Testis (tissue), 2 donors: ENCODE measurements at regions not wholly inside any gene's neighbourhood (a gene's known extent, or its start where the extent isn't known, plus 50 kb on each side); places are given as distances from the start of the nearest gene placed in this dataset.

Experiments
- DNase-seq: peaks from one replicate; pipeline ENCODE4 v3.0.0-alpha.2; 2019
- H3K27ac ChIP-seq, 2 donors: fragments of 200-600 bp; sonication (generic); one replicate each; pipeline ENCODE4 v1.5.1; 2019
- H3K27me3 ChIP-seq: fragments of 200-600 bp; sonication (generic); one replicate; pipeline ENCODE4 v1.5.1; 2019
- H3K36me3 ChIP-seq: fragments of 200-600 bp; sonication (generic); one replicate; pipeline ENCODE4 v1.5.1; 2017; ENCODE audit warnings: low read depth; ENCODE audit errors: missing control alignments
- H3K4me1 ChIP-seq: fragments of 200-600 bp; sonication (generic); one replicate; pipeline ENCODE4 v1.5.1; 2019
- H3K4me3 ChIP-seq, 2 donors: fragments of 200-600 bp; sonication (generic); one replicate each; pipeline ENCODE4 v1.5.1; 2017 to 2019
- H3K9me3 ChIP-seq: fragments of 200-600 bp; sonication (generic); one replicate; pipeline ENCODE4 v1.5.1; 2017
- CTCF ChIP-seq, 3 experiments: fragments of 450-650 bp in 2 of 3; fragments of 200-600 bp in 1 of 3; sonication (generic) in 1 of 3; IDR thresholded peaks; one replicate each; pipeline ENCODE4 v1.5.1; 2016 to 2019; ENCODE audit warnings: antibody characterized with exemption in 3 of 3, mild to moderate bottlenecking in 2 of 3, moderate library complexity in 1 of 3
- POLR2A ChIP-seq: fragments of 450-650 bp; IDR thresholded peaks from one replicate; pipeline ENCODE4 v1.6.1; 2017; ENCODE audit warnings: antibody characterized with exemption, mild to moderate bottlenecking, moderate library complexity
- WGBS, 2 donors: methylation state at CpG; one replicate each; pipeline ENCODE4 v1.1.5; 2018; 5-methylcytosine and 5-hydroxymethylcytosine counted together
- intact Hi-C: fragments of 100-400 bp; cut with DNase I; formaldehyde crosslinking; loops from one replicate; pipeline ENCODE4 v1.15.1; 2023; ENCODE audit warnings: low total_unique reads

GRCh38 chr1:204760350-204760749, 74.8 kb upstream of the LRRN2 start:
- intact Hi-C loops, result no loop called here
- no peaks in the 10 kb centered on the region for H3K36me3 ChIP-seq
- H3K9me3 ChIP-seq, result no peaks in the 10 kb centered on the region
- H3K27me3 ChIP-seq, result no peaks in the 10 kb centered on the region
- peaks cover 7% of the 10 kb centered on the region for H3K4me1 ChIP-seq
- 71 to 95% methylated on average over 2 of the region's 2 CpGs for WGBS, 2 donors
- no peak for DNase-seq
- TF ChIP-seq CTCF (IDR thresholded peaks at IDR 0.05), result no peak
- TF ChIP-seq POLR2A, result no peak
- H3K4me3 ChIP-seq, result no peak overlapping the region
- H3K27ac ChIP-seq, result no peak overlapping the region

DNA sequence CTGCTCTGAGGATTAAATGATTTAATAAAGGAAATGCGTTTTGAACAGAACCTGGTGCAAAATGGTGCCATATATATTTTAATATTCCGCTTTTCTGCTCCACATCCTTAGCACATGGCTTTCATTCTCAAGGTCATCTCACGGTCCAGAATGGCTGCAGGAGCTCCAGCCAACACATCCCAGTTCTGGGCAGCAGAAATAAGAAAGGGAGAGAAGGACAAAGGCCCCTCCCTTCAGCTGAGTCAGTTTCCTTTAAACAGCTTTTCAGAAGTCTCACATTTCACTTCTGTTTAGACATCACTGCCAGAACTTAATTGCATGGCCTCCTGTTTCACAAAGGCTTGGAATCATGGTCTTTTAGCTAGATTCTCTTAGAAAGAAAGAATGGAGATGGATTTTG, 75.2 kb upstream of the LRRN2 start:
- H3K4me3 ChIP-seq, result no peak overlapping the region
- H3K9me3 ChIP-seq, result no peaks in the 10 kb centered on the region
- no peaks in the 10 kb centered on the region for H3K36me3 ChIP-seq
- intact Hi-C loops, result no loop called here
- TF ChIP-seq CTCF (IDR thresholded peaks at IDR 0.05) (no peak), POLR2A (no peak)
- no peak for DNase-seq
- no peaks in the 10 kb centered on the region for H3K27me3 ChIP-seq
- no peak overlapping the region for H3K27ac ChIP-seq
- WGBS, 2 donors, result 87% methylated on average over 3 of the region's 3 CpGs
- H3K4me1 ChIP-seq, result peaks cover 7% of the 10 kb centered on the region

DNA sequence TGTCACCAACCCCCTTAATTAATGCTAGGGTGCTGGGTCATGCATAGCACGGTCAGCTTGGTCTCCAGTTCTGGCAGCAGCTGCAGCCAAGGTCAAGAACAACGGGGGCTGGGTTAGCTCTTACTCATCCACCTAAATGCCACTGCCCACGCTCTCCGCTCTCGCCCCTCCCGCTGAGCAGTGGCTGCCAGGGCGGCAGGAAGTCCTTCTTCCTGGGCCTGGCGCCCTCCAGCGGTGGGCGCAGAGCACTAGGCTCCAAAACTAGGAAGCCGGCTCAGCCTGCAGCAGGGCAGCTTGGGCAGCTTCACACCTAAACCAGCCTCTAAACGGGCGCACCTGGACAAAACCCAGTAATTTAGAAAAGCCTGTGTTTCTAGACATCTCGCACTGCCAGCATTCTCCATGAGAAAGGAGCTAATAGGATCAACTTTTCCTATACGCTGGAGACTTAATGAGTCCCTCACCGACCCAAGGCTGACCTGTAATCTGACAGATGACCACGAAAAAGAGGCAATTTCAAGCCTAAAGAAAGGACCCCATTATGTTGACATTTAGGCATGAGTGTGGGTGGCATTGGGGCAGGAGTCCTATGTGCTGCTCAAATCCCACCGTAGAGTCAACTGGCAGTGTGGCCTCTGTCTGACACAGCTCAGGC, 78.4 kb upstream of the LRRN2 start:
- no peak overlapping the region for H3K4me3 ChIP-seq
- peak in 2 of 3 experiments; percentile 56 to 68 for TF ChIP-seq CTCF (IDR thresholded peaks at IDR 0.05)
- TF ChIP-seq POLR2A, result no peak
- peaks cover 7% of the 10 kb centered on the region for H3K4me1 ChIP-seq
- no peaks in the 10 kb centered on the region for H3K27me3 ChIP-seq
- no peaks in the 10 kb centered on the region for H3K36me3 ChIP-seq
- no peaks in the 10 kb centered on the region for H3K9me3 ChIP-seq
- no peak overlapping the region for H3K27ac ChIP-seq
- intact Hi-C loops, result no loop called here
- 8 to 10% methylated on average over 17 to 18 of the region's 18 CpGs for WGBS, 2 donors
- peak; percentile 81 for DNase-seq

GRCh38 chr1:204769997-204770396, 84.5 kb upstream of the LRRN2 start:
- TF ChIP-seq CTCF (IDR thresholded peaks at IDR 0.05) (no peak), POLR2A (no peak)
- Histone ChIP-seq H3K9me3 (no peaks in the 10 kb centered on the region), H3K36me3 (no peaks in the 10 kb centered on the region), H3K27ac (no peak overlapping the region), H3K27me3 (no peaks in the 10 kb centered on the region), H3K4me1 (no peaks in the 10 kb centered on the region), H3K4me3 (no peak overlapping the region)
- intact Hi-C loops, result no loop called here
- 71 to 75% methylated on average over 2 of the region's 2 CpGs for WGBS, 2 donors
- no peak for DNase-seq

GRCh38 chr1:204771358-204771757, 85.8 kb upstream of the LRRN2 start:
- TF ChIP-seq POLR2A (no peak), CTCF (IDR thresholded peaks at IDR 0.05) (no peak)
- Histone ChIP-seq H3K4me1 (no peaks in the 10 kb centered on the region), H3K27me3 (no peaks in the 10 kb centered on the region), H3K9me3 (no peaks in the 10 kb centered on the region), H3K27ac (no peak overlapping the region), H3K36me3 (no peaks in the 10 kb centered on the region), H3K4me3 (no peak overlapping the region)
- no peak for DNase-seq
- 87 to 91% methylated on average over 7 of the region's 7 CpGs for WGBS, 2 donors
- intact Hi-C loops, result no loop called here
